Lower leg skin (tissue), 4 donors: ENCODE measurements at regions not wholly inside any gene's neighbourhood (a gene's known extent, or its start where the extent isn't known, plus 50 kb on each side); places are given as distances from the start of the nearest gene placed in this dataset.

Source experiments
- DNase-seq, 2 donors: peaks; one replicate each; pipeline ENCODE4 v3.0.0-alpha.2; 2019; ENCODE audit warnings: low spot score in 2 of 2
- H3K4me3 ChIP-seq: fragments of 200-600 bp; sonication (generic); 2 replicates; pipeline ENCODE4 v1.5.1; 2017; ENCODE audit warnings: mild to moderate bottlenecking, low read depth; ENCODE audit not compliant: poor library complexity, severe bottlenecking
- CTCF ChIP-seq, 3 donors: fragments of 450-650 bp; IDR thresholded peaks; one replicate each; pipeline ENCODE4 v1.5.1; 2016; ENCODE audit warnings: antibody characterized with exemption in 3 of 3, mild to moderate bottlenecking in 3 of 3, moderate library complexity in 2 of 3
- POLR2A ChIP-seq, 2 donors: fragments of 450-650 bp; IDR thresholded peaks; one replicate each; pipeline ENCODE4 v1.6.1; 2016 to 2017; ENCODE audit warnings: antibody characterized with exemption in 2 of 2, mild to moderate bottlenecking in 1 of 2, moderate library complexity in 1 of 2
- WGBS, 2 donors: methylation state at CpG; one replicate each; pipeline ENCODE4 v1.1.5; 2018; 5-methylcytosine and 5-hydroxymethylcytosine counted together
- intact Hi-C: fragments of 100-400 bp; cut with DNase I; formaldehyde crosslinking; loops from one replicate; pipeline ENCODE4 v1.15.0; 2023; ENCODE audit warnings: low total_unique reads

- TF ChIP-seq POLR2A (IDR thresholded peaks at IDR 0.05) = no peak
- TF ChIP-seq CTCF (IDR thresholded peaks at IDR 0.05) = no peak
- 85 to 100% methylated on average over 1 of the region's 1 CpG for WGBS, 2 donors
- intact Hi-C loops = no loop called here
- no peak overlapping the region for H3K4me3 ChIP-seq
- DNase-seq = no peak
Measured at GRCh38 chr6:100307561-100307960, 157.2 kb downstream of the SIM1 start.

DNA sequence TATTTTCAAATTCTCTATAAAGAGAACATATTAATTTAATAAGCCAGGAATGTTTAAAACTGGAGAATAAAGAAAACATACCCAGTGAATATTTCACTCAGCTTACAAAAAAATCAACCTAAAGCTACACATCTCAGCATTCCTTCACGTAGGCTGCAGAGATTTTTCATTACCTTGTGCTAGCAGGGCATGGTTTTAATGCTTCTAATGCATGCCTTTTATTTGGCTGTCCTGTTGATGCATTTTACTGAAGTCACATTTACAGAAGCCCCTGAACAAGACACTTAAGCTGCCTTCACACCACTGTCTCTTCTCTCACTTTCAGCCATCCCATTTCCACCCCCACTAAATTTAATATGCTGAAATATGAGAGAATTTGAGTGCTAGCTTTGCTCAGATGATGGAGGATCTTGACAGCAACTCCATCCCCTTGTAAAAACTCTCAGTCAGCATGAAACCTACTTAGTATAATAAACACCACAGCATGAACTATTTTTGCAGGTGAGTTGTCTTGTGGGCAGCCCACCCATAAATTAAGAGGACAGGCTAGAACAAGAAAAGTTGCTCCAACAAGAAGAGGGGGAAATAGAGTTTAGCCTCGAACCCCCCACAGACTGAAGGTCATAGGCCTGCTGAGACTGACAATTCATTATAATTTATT is 159.4 kb downstream of the SIM1 start:
- intact Hi-C loops = no loop called here
- no peak overlapping the region for H3K4me3 ChIP-seq
- no peak for DNase-seq
- 58 to 60% methylated on average over 2 of the region's 2 CpGs for WGBS, 2 donors
- TF ChIP-seq CTCF (IDR thresholded peaks at IDR 0.05) = no peak
- no peak for TF ChIP-seq POLR2A (IDR thresholded peaks at IDR 0.05)

- DNase-seq = no peak
- intact Hi-C loops = no loop called here
- no peak for TF ChIP-seq CTCF (IDR thresholded peaks at IDR 0.05)
- TF ChIP-seq POLR2A (IDR thresholded peaks at IDR 0.05) = no peak
- WGBS, 2 donors = 20 to 27% methylated on average over 1 of the region's 1 CpG
- no peak overlapping the region for H3K4me3 ChIP-seq
Measured at GRCh38 chr6:100304575-100304974, 160.1 kb downstream of the SIM1 start.

DNA sequence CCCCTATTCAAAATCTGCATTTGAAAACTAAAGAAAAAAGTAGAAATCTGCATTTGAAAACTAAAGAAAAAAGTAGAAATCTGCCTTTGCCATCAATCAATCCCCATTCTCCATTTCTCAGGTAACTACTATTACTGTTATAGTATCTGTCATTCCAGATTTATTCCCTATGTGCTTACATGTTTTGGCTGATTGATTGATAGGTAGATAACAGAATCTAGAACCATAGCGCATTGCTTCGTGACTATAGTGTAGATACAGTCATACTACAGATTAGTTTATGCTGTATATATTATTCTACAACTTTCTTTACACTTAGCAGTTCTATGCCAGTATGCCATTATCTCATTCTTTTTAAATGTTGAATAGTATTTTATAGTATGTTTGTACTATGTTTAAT is 163.0 kb downstream of the SIM1 start:
- intact Hi-C loops = no loop called here
- TF ChIP-seq CTCF (IDR thresholded peaks at IDR 0.05) (no peak), POLR2A (IDR thresholded peaks at IDR 0.05) (no peak)
- DNase-seq = no peak
- 78 to 79% methylated on average over 2 of the region's 2 CpGs for WGBS, 2 donors
- no peak overlapping the region for H3K4me3 ChIP-seq

GRCh38 chr6:100300221-100300736 is 164.4 kb downstream of the SIM1 start:
- intact Hi-C loops = no loop called here
- DNase-seq = no peak
- no peak overlapping the region for H3K4me3 ChIP-seq
- no peak for TF ChIP-seq CTCF (IDR thresholded peaks at IDR 0.05)
- no peak for TF ChIP-seq POLR2A (IDR thresholded peaks at IDR 0.05)
- 87 to 95% methylated on average over 3 of the region's 3 CpGs for WGBS, 2 donors
